ENCODE measurements at regions not wholly inside any gene's neighbourhood (a gene's known extent, or its start where the extent isn't known, plus 50 kb on each side); places are given as distances from the start of the nearest gene placed in this dataset.
"Not testable (repeated sequence)": the region's sequence is repeated elsewhere in the genome, so short reads cannot be mapped to it uniquely, and the experiment has no call there.

GRCh38 chr1:120942218-120942944, 52.8 kb downstream of the PPIAL4A start:
- not testable (repeated sequence) for TF ChIP-seq EZH2 (optimal IDR thresholded peaks at IDR 0.05; ENCODE audit: low read depth, low read length); CTCF (IDR thresholded peaks at IDR 0.05; ENCODE audit: low read length)

All from MM.1S (cell line).